SK-N-SH (cell line): ENCODE measurements at regions not wholly inside any gene's neighbourhood (a gene's known extent, or its start where the extent isn't known, plus 50 kb on each side); places are given as distances from the start of the nearest gene placed in this dataset.

Source experiments
- CTCF ChIA-PET: fragments of 300-600, 350-600 bp; formaldehyde crosslinking; extraction: SDS; loops from one replicate; lab custom pipeline; 2021; lab: Yijun Ruan, JAX
- POLR2A ChIA-PET: fragments of 350-600 bp; sonication (Branson Sonifier 250); formaldehyde crosslinking; extraction: SDS; loops from one replicate; lab custom pipeline; 2020; ENCODE audit warnings: antibody characterized with exemption, inconsistent platforms; lab: Yijun Ruan, JAX
- DNase-seq: peaks from one replicate; pipeline ENCODE4 v3.0.0; 2012
- H2AFZ ChIP-seq: fragments of 200-600 bp; sonication (generic); 2 replicates; pipeline ENCODE4 v1.8.1; 2016; ENCODE audit warnings: antibody characterized with exemption, mild to moderate bottlenecking, low read depth
- H3F3A ChIP-seq: fragments of 200-600 bp; sonication (generic); replicated peaks from 2 replicates; pipeline ENCODE3; 2016; ENCODE audit warnings: antibody characterized with exemption, mild to moderate bottlenecking; ENCODE audit not compliant: insufficient read depth
- H3K27ac ChIP-seq, 2 experiments: fragments of 200-500 bp in 1 of 2; fragments of 200-600 bp in 1 of 2; sonication (Bioruptor generic) in 1 of 2; sonication (generic), shearing (Covaris generic) in 1 of 2; 2 replicates each; pipeline versions ENCODE4 v1.5.1 to v1.6.1; 2014 to 2016; ENCODE audit warnings: low read depth in 2 of 2, inconsistent platforms in 1 of 2, low read length in 1 of 2, mild to moderate bottlenecking in 1 of 2, mixed read lengths in 1 of 2
- H3K27me3 ChIP-seq: fragments of 200-600 bp; sonication (generic), shearing (Covaris generic); 2 replicates; pipeline ENCODE4 v1.6.1; 2016; ENCODE audit warnings: mixed run types; ENCODE audit not compliant: insufficient read depth
- H3K36me3 ChIP-seq, 2 experiments: fragments of 200-500 bp in 1 of 2; fragments of 200-600 bp in 1 of 2; sonication (Bioruptor generic) in 1 of 2; sonication (generic) in 1 of 2; replicated peaks in 1 of 2; 2 replicates each; pipeline versions ENCODE3 to v1.5.1; 2014 to 2016; ENCODE audit warnings: low read length in 1 of 2, mild to moderate bottlenecking in 1 of 2; ENCODE audit not compliant: insufficient read depth in 2 of 2, control insufficient read depth in 1 of 2
- H3K4me1 ChIP-seq, 2 experiments: fragments of 200-500 bp in 1 of 2; fragments of 200-600 bp in 1 of 2; sonication (Bioruptor generic) in 1 of 2; sonication (generic), shearing (Covaris generic) in 1 of 2; 2 replicates each; pipeline versions ENCODE4 v1.5.1 to v1.6.1; 2014 to 2016; ENCODE audit warnings: low read depth in 1 of 2, low read length in 1 of 2, mixed run types in 1 of 2; ENCODE audit not compliant: insufficient read depth in 2 of 2, control insufficient read depth in 1 of 2
- H3K4me2 ChIP-seq: fragments of 200-600 bp; sonication (generic), shearing (Covaris generic); 2 replicates; pipeline ENCODE4 v1.6.1; 2017; ENCODE audit warnings: mixed run types
- H3K4me3 ChIP-seq, 2 experiments: fragments of 200-500 bp in 1 of 2; fragments of 200-600 bp in 1 of 2; sonication (Bioruptor generic) in 1 of 2; sonication (generic), shearing (Covaris generic) in 1 of 2; 2 replicates each; pipeline versions ENCODE4 v1.5.1 to v1.8.1; 2014 to 2016; ENCODE audit warnings: low read depth in 2 of 2, inconsistent platforms in 1 of 2, low read length in 1 of 2, mild to moderate bottlenecking in 1 of 2, mixed read lengths in 1 of 2, moderate library complexity in 1 of 2
- H3K79me2 ChIP-seq: fragments of 200-600 bp; sonication (generic); 2 replicates; pipeline ENCODE4 v1.8.1; 2017; ENCODE audit warnings: mild to moderate bottlenecking; ENCODE audit not compliant: insufficient read depth
- H3K9ac ChIP-seq: fragments of 200-600 bp; sonication (generic); 2 replicates; pipeline ENCODE4 v1.6.1; 2017; ENCODE audit warnings: mixed run types
- H3K9me2 ChIP-seq: fragments of 200-600 bp; sonication (generic); 2 replicates; pipeline ENCODE4 v1.6.1; 2017; ENCODE audit warnings: mixed run types
- H3K9me3 ChIP-seq: fragments of 200-600 bp; sonication (generic); 2 replicates; pipeline ENCODE4 v1.6.1; 2017; ENCODE audit warnings: mixed run types, mild to moderate bottlenecking, moderate library complexity
- H4K20me1 ChIP-seq: fragments of 200-600 bp; sonication (generic); 2 replicates; pipeline ENCODE4 v1.6.1; 2017; ENCODE audit warnings: mild to moderate bottlenecking, mixed run types; ENCODE audit not compliant: insufficient read depth
- CHD2 ChIP-seq: fragments of 150-350 bp; IDR thresholded peaks from 2 replicates; pipeline ENCODE4 v1.6.1; 2018; ENCODE audit warnings: low read length; ENCODE audit not compliant: partially characterized antibody
- CTCF ChIP-seq: fragments of 200-600 bp; sonication (generic); IDR thresholded peaks from 2 replicates; pipeline ENCODE4 v1.6.1; 2017; ENCODE audit warnings: antibody characterized with exemption, mild to moderate bottlenecking, moderate library complexity
- EP300 ChIP-seq, 2 experiments: IDR thresholded peaks; 2 replicates each; pipeline versions ENCODE4 v1.4.0 to v1.6.1; 2012; ENCODE audit warnings: borderline replicate concordance in 1 of 2, low read depth in 1 of 2, low read length in 1 of 2
- EZH2phosphoT487 ChIP-seq: fragments of 200-600 bp; sonication (generic); IDR thresholded peaks from 2 replicates; pipeline ENCODE4 v1.6.1; 2017; ENCODE audit warnings: low read depth, mixed run types, mild to moderate bottlenecking, antibody characterized with exemption, moderate library complexity, borderline replicate concordance
- GABPA ChIP-seq: IDR thresholded peaks from 2 replicates; pipeline ENCODE4 v1.4.0; 2012; ENCODE audit warnings: low read depth, mild to moderate bottlenecking
- GATA2 ChIP-seq: sonication (generic); formaldehyde crosslinking; IDR thresholded peaks from 2 replicates; pipeline ENCODE4 v1.5.0; 2020; ENCODE audit warnings: mild to moderate bottlenecking, missing genetic modification reagents
- JUND ChIP-seq: IDR thresholded peaks from 2 replicates; pipeline ENCODE4 v1.4.0; 2012
- MEF2A ChIP-seq: IDR thresholded peaks from 2 replicates; pipeline ENCODE4 v1.4.0; 2012; ENCODE audit warnings: low read depth, borderline replicate concordance
- MXI1 ChIP-seq: IDR thresholded peaks from 2 replicates; pipeline ENCODE4 v1.6.1; 2012; ENCODE audit warnings: mild to moderate bottlenecking, low read depth, low read length, improper control_type of control experiment
- NFIC ChIP-seq: IDR thresholded peaks from 2 replicates; pipeline ENCODE4 v1.4.0; 2012; ENCODE audit warnings: borderline replicate concordance
- NRF1 ChIP-seq: IDR thresholded peaks from 2 replicates; pipeline ENCODE4 v1.6.1; 2012; ENCODE audit warnings: low read depth, mild to moderate bottlenecking, low read length
- PBX3 ChIP-seq: IDR thresholded peaks from 2 replicates; pipeline ENCODE4; 2012
- RCOR1 ChIP-seq: fragments of 150-350 bp; IDR thresholded peaks from 2 replicates; pipeline ENCODE4 v1.6.1; 2017; ENCODE audit warnings: antibody characterized with exemption, low read length
- REST ChIP-seq: IDR thresholded peaks from 2 replicates; pipeline ENCODE4 v1.6.1; 2012; ENCODE audit warnings: mild to moderate bottlenecking, low read depth, low read length, moderate library complexity
- RXRA ChIP-seq: IDR thresholded peaks from 2 replicates; pipeline ENCODE4 v1.4.0; 2012; ENCODE audit warnings: low read depth, mild to moderate bottlenecking, borderline replicate concordance
- SMC3 ChIP-seq: IDR thresholded peaks from 2 replicates; pipeline ENCODE4 v1.6.1; 2012; ENCODE audit warnings: low read depth, low read length, improper control_type of control experiment
- TEAD4 ChIP-seq: IDR thresholded peaks from 2 replicates; pipeline ENCODE4 v1.4.0; 2012; ENCODE audit warnings: mild to moderate bottlenecking, borderline replicate concordance; ENCODE audit not compliant: insufficient read depth
- WGBS: methylation state at CpG from one replicate; pipeline ENCODE4 v1.1.6; 2017; ENCODE audit warnings: low lambda C conversion rate; 5-methylcytosine and 5-hydroxymethylcytosine counted together

- no peaks in the 10 kb centered on the region for H3K4me1 ChIP-seq
- 36% methylated on average over 7 of the region's 9 CpGs for WGBS
- no peaks in the 10 kb centered on the region for H3K9me2 ChIP-seq
- no peak overlapping the region for H3K4me3 ChIP-seq
- DNase-seq = no peak
- TF ChIP-seq EZH2phosphoT487 = no peak
- no peak for TF ChIP-seq PBX3
- no peak for TF ChIP-seq EP300 (IDR thresholded peaks at IDR 0.05; ENCODE audit: borderline replicate concordance in 1 of 2, low read depth in 1 of 2, low read length in 1 of 2)
- no peak overlapping the region for H3K9ac ChIP-seq
- H3K27me3 ChIP-seq = no peaks in the 10 kb centered on the region
- no peaks in the 10 kb centered on the region for H4K20me1 ChIP-seq
- POLR2A ChIA-PET = no interaction called here
- H3K27ac ChIP-seq = no peak overlapping the region
- no peaks in the 10 kb centered on the region for H3F3A ChIP-seq
- CTCF ChIA-PET = no interaction called here
- H3K79me2 ChIP-seq = no peaks in the 10 kb centered on the region
- no peak overlapping the region for H3K4me2 ChIP-seq
- H3K9me3 ChIP-seq = no peaks in the 10 kb centered on the region
- H3K36me3 ChIP-seq = no peaks in the 10 kb centered on the region
- no peak overlapping the region for H2AFZ ChIP-seq
These were observed 1054.4 kb downstream of the TBC1D22A start for GRCh38 chr22:47816863-47817210.

- no peaks in the 10 kb centered on the region for H3K9me2 ChIP-seq
- no peaks in the 10 kb centered on the region for H3K4me1 ChIP-seq
- DNase-seq = no peak
- no peak overlapping the region for H3K4me2 ChIP-seq
- no peak overlapping the region for H3K4me3 ChIP-seq
- no peaks in the 10 kb centered on the region for H3F3A ChIP-seq
- no peaks in the 10 kb centered on the region for H3K9me3 ChIP-seq
- H3K27ac ChIP-seq = no peak overlapping the region
- CTCF ChIA-PET = interaction anchor here (1.4 kb wide), 1 partner anchor 11 kb away, joined by 4 read pairs; no protein-coding TSS in a partner anchor
- TF ChIP-seq RCOR1 (no peak), RXRA (no peak), CHD2 (no peak), GABPA (no peak), MEF2A (no peak)
- TF ChIP-seq, all 33 proteins: peak for 0
- POLR2A ChIA-PET = no interaction called here
- WGBS = 19% methylated on average over 16 of the region's 16 CpGs
- H3K27me3 ChIP-seq = no peaks in the 10 kb centered on the region
- H3K36me3 ChIP-seq = no peaks in the 10 kb centered on the region
- H3K79me2 ChIP-seq = no peaks in the 10 kb centered on the region
- H4K20me1 ChIP-seq = no peaks in the 10 kb centered on the region
- H2AFZ ChIP-seq = no peak overlapping the region
- no peak overlapping the region for H3K9ac ChIP-seq
These were observed 1053.8 kb downstream of the TBC1D22A start for GRCh38 chr22:47816121-47816862.

- ChIA-PET POLR2A (no interaction called here), CTCF (no interaction called here)
- Histone ChIP-seq H3K79me2 (no peaks in the 10 kb centered on the region), H3K9me2 (no peaks in the 10 kb centered on the region), H3K4me3 (no peak overlapping the region), H2AFZ (no peak overlapping the region), H3K4me1 (no peaks in the 10 kb centered on the region), H3F3A (no peaks in the 10 kb centered on the region), H4K20me1 (no peaks in the 10 kb centered on the region), H3K4me2 (no peak overlapping the region), H3K9ac (no peak overlapping the region), H3K9me3 (no peaks in the 10 kb centered on the region), H3K27me3 (no peaks in the 10 kb centered on the region), H3K27ac (no peak overlapping the region), H3K36me3 (no peaks in the 10 kb centered on the region)
- 27% methylated on average over 1 of the region's 1 CpG for WGBS
- no peak for DNase-seq
- TF ChIP-seq MXI1 = no peak
- no peak for TF ChIP-seq GATA2
- no peak for TF ChIP-seq SMC3
- TF ChIP-seq CTCF = no peak
- TF ChIP-seq TEAD4 = no peak
- TF ChIP-seq NFIC = no peak
- no peak for TF ChIP-seq REST
- TF ChIP-seq JUND = no peak
- TF ChIP-seq NRF1 = no peak
These were observed 1052.0 kb downstream of the TBC1D22A start for GRCh38 chr22:47814474-47814873.
